Left lung (tissue), 4 donors: ENCODE measurements at regions not wholly inside any gene's neighbourhood (a gene's known extent, or its start where the extent isn't known, plus 50 kb on each side); places are given as distances from the start of the nearest gene placed in this dataset.

Experiments used
- ATAC-seq: fragments of 200-7000 bp; cut with Tn5 transposase; one replicate; pipeline ENCODE4 v1.9.1; 2020; ENCODE audit warnings: moderate library complexity
- DNase-seq, 4 donors: peaks; one replicate each; pipeline ENCODE4 v3.0.0-alpha.2; 2013 to 2020
- H3K27ac ChIP-seq, 2 donors: fragments of 200-600 bp; sonication (generic) in 1 of 2; one replicate each; pipeline versions ENCODE4 v1.5.0 to v1.8.0; 2020 to 2021
- H3K27me3 ChIP-seq, 2 donors: fragments of 200-600 bp; sonication (generic) in 1 of 2; one replicate each; pipeline versions ENCODE4 v1.5.0 to v1.8.0; 2020 to 2021
- H3K36me3 ChIP-seq, 2 donors: fragments of 200-600 bp; sonication (generic) in 1 of 2; one replicate each; pipeline versions ENCODE4 v1.5.0 to v1.8.0; 2020 to 2021
- H3K4me1 ChIP-seq, 2 donors: fragments of 200-600 bp; one replicate each; pipeline ENCODE4 v1.8.0; 2021
- H3K4me3 ChIP-seq, 2 donors: fragments of 200-600 bp; sonication (generic) in 1 of 2; one replicate each; pipeline versions ENCODE4 v1.5.0 to v1.8.0; 2020 to 2021; ENCODE audit warnings: mild to moderate bottlenecking in 1 of 2
- H3K9me3 ChIP-seq, 2 donors: fragments of 200-600 bp; sonication (generic) in 1 of 2; one replicate each; pipeline versions ENCODE4 v1.5.0 to v1.8.0; 2020 to 2021
- intact Hi-C, 2 donors: fragments of 100-400 bp; cut with DNase I; formaldehyde crosslinking; loops; one replicate each; pipeline versions ENCODE4 v1.11.2 to v1.14.2; 2022
- TF ChIP-seq, protein P1 (sequence below), 2 donors: fragments of 200-600 bp; sonication (generic) in 1 of 2; IDR thresholded peaks; one replicate each; pipeline versions ENCODE4 v1.5.0 to v1.8.0; 2021; ENCODE audit warnings: antibody characterized with exemption in 2 of 2
- donor health status: DM: no; HTN: yes; CAD: no.
- donor health status: DM: no; HTN: no; CAD: no.

DNA sequence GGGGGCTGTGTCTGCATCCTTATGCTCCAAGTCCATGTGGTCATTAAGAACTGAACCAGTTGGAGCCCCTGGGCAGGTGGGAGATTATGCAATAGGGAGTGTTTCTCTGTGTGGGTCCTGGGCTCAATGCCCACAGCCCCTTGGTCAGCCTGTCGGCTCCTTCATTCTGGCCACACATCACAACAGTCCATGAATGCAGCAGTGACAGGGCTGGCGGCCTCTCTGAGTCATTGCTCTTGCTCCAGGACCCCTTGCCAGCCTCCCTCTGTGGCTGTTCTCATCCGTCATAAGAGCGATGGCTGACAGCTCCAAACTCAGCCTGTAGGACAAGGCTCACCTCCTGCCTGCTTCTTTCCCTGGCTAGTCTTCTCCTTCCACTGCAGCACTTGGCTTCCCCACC lies 609.5 kb upstream of the CDH4 start:
- Histone ChIP-seq H3K27ac (no peak overlapping the region), H3K36me3 (no peaks in the 10 kb centered on the region), H3K4me1 (no peaks in the 10 kb centered on the region), H3K9me3 (peaks cover 0 to 4% of the 10 kb centered on the region in 2 donors), H3K27me3 (no peaks in the 10 kb centered on the region), H3K4me3 (no peak overlapping the region)
- no peak for DNase-seq
- TF ChIP-seq, protein P1, sequence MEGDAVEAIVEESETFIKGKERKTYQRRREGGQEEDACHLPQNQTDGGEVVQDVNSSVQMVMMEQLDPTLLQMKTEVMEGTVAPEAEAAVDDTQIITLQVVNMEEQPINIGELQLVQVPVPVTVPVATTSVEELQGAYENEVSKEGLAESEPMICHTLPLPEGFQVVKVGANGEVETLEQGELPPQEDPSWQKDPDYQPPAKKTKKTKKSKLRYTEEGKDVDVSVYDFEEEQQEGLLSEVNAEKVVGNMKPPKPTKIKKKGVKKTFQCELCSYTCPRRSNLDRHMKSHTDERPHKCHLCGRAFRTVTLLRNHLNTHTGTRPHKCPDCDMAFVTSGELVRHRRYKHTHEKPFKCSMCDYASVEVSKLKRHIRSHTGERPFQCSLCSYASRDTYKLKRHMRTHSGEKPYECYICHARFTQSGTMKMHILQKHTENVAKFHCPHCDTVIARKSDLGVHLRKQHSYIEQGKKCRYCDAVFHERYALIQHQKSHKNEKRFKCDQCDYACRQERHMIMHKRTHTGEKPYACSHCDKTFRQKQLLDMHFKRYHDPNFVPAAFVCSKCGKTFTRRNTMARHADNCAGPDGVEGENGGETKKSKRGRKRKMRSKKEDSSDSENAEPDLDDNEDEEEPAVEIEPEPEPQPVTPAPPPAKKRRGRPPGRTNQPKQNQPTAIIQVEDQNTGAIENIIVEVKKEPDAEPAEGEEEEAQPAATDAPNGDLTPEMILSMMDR (IDR thresholded peaks at IDR 0.05) = no peak
- ATAC-seq = no peak
- intact Hi-C loops = no loop called here

DNA sequence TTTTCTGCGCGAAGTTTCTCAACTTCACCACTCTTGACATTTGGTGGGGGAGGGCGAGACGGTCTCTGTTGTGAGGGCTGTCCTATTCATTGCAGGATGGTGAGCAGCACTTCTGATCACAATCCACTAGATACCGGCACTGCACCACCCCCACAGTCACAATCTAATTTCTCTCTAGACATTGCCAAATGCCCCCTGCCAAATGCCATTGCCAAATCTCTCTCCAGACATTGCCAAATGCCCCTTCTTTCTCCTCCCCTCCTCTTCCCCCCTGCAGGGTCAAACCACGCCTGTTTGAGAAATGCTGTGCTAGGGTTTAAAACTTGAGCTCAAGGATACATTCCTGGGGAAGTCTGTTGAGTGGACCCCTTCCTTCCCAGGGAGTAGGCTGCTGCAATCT lies 603.5 kb upstream of the CDH4 start:
- peaks cover 0 to 4% of the 10 kb centered on the region in 2 donors for H3K9me3 ChIP-seq
- DNase-seq (no peak), ATAC-seq (no peak)
- no peaks in the 10 kb centered on the region for H3K36me3 ChIP-seq
- no peak overlapping the region for H3K27ac ChIP-seq
- no peak overlapping the region for H3K4me3 ChIP-seq
- intact Hi-C loops = no loop called here
- TF ChIP-seq, protein P1 (IDR thresholded peaks at IDR 0.05) = no peak
- no peaks in the 10 kb centered on the region for H3K27me3 ChIP-seq
- H3K4me1 ChIP-seq = no peaks in the 10 kb centered on the region

DNA sequence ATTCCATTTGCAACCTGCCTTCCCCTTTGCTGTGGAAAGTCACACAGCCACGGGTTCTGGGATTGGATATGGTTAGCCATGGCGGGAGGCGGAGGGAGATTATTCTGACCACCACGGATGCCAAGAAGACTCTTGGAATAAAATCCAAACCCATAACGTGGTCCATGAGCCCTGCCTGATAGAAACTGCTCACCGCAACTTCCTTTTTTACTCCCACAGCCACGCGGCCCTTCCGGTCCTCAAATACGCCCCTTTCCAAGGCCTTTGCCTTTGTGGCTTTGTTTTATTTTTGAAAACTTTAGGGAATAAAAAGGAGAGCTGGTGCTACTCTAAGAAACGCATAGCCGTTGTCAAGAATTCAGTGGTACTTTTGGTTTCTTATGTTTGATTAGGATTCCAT lies 602.5 kb upstream of the CDH4 start:
- ATAC-seq (no peak), DNase-seq (no peak)
- intact Hi-C loops = no loop called here
- Histone ChIP-seq H3K9me3 (peaks cover 0 to 4% of the 10 kb centered on the region in 2 donors), H3K27ac (no peak overlapping the region), H3K27me3 (no peaks in the 10 kb centered on the region), H3K36me3 (no peaks in the 10 kb centered on the region), H3K4me3 (no peak overlapping the region), H3K4me1 (no peaks in the 10 kb centered on the region)
- TF ChIP-seq, protein P1 (IDR thresholded peaks at IDR 0.05) = no peak

DNA sequence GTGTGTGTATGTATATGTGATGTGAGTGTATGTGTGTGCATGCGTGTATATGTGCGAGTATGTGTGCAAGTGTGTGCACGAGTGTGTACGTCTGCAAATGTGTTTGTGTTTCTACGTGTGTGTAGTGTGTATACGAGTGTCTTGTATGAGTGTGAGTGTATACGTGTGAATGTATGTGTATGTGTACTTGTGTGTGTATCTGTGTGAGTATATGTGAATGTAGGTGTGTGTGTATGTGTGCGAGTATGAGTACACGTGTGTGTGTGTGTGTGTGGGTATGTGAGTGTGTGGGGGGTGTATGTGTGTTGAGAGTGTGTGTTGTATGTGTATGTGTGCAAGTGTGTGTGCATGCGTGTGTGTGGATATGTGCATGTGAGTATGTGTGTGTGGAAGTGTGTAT lies 602.0 kb upstream of the CDH4 start:
- DNase-seq (no peak), ATAC-seq (no peak)
- TF ChIP-seq, protein P1 (IDR thresholded peaks at IDR 0.05) = no peak
- intact Hi-C loops = no loop called here
- Histone ChIP-seq H3K27ac (no peak overlapping the region), H3K27me3 (no peaks in the 10 kb centered on the region), H3K4me3 (no peak overlapping the region), H3K36me3 (no peaks in the 10 kb centered on the region), H3K9me3 (peaks cover 0 to 4% of the 10 kb centered on the region in 2 donors), H3K4me1 (no peaks in the 10 kb centered on the region)

DNA sequence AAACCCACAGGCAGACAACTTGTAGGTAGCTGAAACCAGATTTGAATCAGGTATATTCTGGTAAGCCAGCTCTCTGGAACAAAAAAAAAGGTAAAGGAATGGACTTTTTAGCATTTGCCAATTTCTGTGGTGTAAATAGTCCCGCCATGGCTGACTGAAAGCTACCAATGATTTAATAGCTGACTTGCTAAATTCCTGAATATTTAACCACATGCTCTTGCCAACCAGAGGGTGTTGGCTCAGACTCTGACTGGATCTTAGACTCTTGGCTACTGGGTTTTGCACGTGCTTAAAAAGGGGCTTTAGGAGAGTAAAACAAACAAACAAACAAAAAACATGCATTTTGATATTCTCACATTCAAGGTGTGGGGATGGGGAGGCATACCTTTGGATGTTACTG lies 600.0 kb upstream of the CDH4 start:
- intact Hi-C loops = no loop called here
- H3K9me3 ChIP-seq = no peaks in the 10 kb centered on the region
- H3K4me1 ChIP-seq = no peaks in the 10 kb centered on the region
- H3K36me3 ChIP-seq = no peaks in the 10 kb centered on the region
- TF ChIP-seq, protein P1 (IDR thresholded peaks at IDR 0.05) = no peak
- no peak for DNase-seq
- H3K27me3 ChIP-seq = no peaks in the 10 kb centered on the region
- ATAC-seq = no peak
- H3K27ac ChIP-seq = no peak overlapping the region
- no peak overlapping the region for H3K4me3 ChIP-seq
